ENCODE measurements at regions not wholly inside any gene's neighbourhood (a gene's known extent, or its start where the extent isn't known, plus 50 kb on each side); places are given as distances from the start of the nearest gene placed in this dataset.

DNA sequence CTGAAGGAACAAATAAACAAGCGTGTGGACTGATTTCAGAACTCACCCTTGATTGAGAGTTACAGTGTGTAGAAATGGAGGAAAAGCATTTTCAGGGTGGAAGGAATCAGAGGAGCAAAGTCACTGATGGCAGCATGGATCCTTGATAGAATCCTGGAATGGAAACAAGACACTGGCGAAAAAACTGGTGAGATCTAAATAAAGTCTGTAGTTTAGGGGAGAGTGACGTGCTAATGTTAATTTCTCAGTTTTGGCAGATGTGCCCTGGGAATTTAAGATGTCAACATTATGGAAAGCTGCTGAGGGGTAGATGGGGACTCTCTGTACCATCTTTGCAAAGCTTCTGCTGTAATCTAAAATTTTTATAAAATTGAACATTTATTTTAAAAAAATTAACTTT is 378.0 kb downstream of the UQCRFS1 start:
- no peak for DNase-seq (ENCODE audit: extremely low spot score)
- no peak for TF ChIP-seq NFRKB (IDR thresholded peaks at IDR 0.05)
- POLR2A ChIA-PET, result no interaction called here
- CTCF ChIA-PET, result no interaction called here

GRCh38 chr19:28831462-28831861 is 381.5 kb downstream of the UQCRFS1 start:
- TF ChIP-seq TARDBP (IDR thresholded peaks at IDR 0.05) (no peak), FOXK2 (IDR thresholded peaks at IDR 0.05) (no peak), ZNF384 (IDR thresholded peaks at IDR 0.05) (no peak), FOXM1 (IDR thresholded peaks at IDR 0.05; ENCODE audit: borderline replicate concordance) (no peak), SUZ12 (IDR thresholded peaks at IDR 0.05) (no peak), LEF1 (IDR thresholded peaks at IDR 0.05; ENCODE audit: borderline replicate concordance) (no peak), BHLHE40 (IDR thresholded peaks at IDR 0.05; ENCODE audit: borderline replicate concordance) (no peak), ELF4 (IDR thresholded peaks at IDR 0.05) (no peak), SP1 (IDR thresholded peaks at IDR 0.05) (no peak), L3MBTL2 (conservative IDR thresholded peaks at IDR 0.05) (no peak), CTBP1 (IDR thresholded peaks at IDR 0.05; ENCODE audit: borderline replicate concordance) (no peak), ARNT (IDR thresholded peaks at IDR 0.05) (no peak), PKNOX1 (IDR thresholded peaks at IDR 0.05) (no peak), FOXA1 (IDR thresholded peaks at IDR 0.05) (no peak), NFRKB (IDR thresholded peaks at IDR 0.05) (no peak)
- no peak for DNase-seq (ENCODE audit: extremely low spot score)
- ChIA-PET CTCF (interaction anchor here (0.9 kb wide), 1 partner anchor 197 kb away, joined by 3 read pairs; no protein-coding TSS in a partner anchor), POLR2A (no interaction called here)

DNA sequence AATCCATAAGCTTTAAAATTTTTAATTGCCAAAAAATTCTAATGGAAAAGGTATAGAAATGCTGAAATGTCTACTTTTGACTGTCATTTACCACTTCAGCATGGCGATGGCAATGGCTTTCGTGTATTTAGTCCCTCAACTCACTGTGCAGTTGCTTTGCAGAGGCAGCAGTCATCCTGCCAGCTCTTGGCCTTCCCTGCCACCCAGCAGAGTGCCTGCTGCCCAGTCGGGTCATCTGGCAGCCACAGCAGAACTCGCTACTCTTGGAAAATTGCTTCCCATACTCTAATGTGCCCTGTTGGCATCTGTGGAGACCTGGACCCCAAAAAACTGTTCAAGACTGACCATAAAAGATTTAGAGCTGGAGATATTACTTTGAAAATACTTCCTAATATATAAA is 383.2 kb downstream of the UQCRFS1 start:
- TF ChIP-seq BHLHE40 (IDR thresholded peaks at IDR 0.05; ENCODE audit: borderline replicate concordance) (no peak), SUZ12 (IDR thresholded peaks at IDR 0.05) (no peak), ARNT (IDR thresholded peaks at IDR 0.05) (no peak), HDGF (IDR thresholded peaks at IDR 0.05; ENCODE audit: borderline replicate concordance) (no peak), TARDBP (IDR thresholded peaks at IDR 0.05) (no peak), PKNOX1 (IDR thresholded peaks at IDR 0.05) (no peak), LEF1 (IDR thresholded peaks at IDR 0.05; ENCODE audit: borderline replicate concordance) (no peak), FOXA1 (IDR thresholded peaks at IDR 0.05) (no peak), FOXM1 (IDR thresholded peaks at IDR 0.05; ENCODE audit: borderline replicate concordance) (no peak), ELF4 (IDR thresholded peaks at IDR 0.05) (no peak)
- DNase-seq (ENCODE audit: extremely low spot score), result no peak
- CTCF ChIA-PET, result no interaction called here
- POLR2A ChIA-PET, result no interaction called here

GRCh38 chr19:28829359-28829758 is 383.6 kb downstream of the UQCRFS1 start:
- POLR2A ChIA-PET, result no interaction called here
- CTCF ChIA-PET, result no interaction called here
- no peak for TF ChIP-seq ZNF384 (IDR thresholded peaks at IDR 0.05)
- no peak for TF ChIP-seq TARDBP (IDR thresholded peaks at IDR 0.05)
- no peak for TF ChIP-seq HDGF (IDR thresholded peaks at IDR 0.05; ENCODE audit: borderline replicate concordance)
- no peak for TF ChIP-seq FOXA1 (IDR thresholded peaks at IDR 0.05)
- TF ChIP-seq SUZ12 (IDR thresholded peaks at IDR 0.05), result no peak
- TF ChIP-seq NFRKB (IDR thresholded peaks at IDR 0.05), result no peak
- TF ChIP-seq BHLHE40 (IDR thresholded peaks at IDR 0.05; ENCODE audit: borderline replicate concordance), result no peak
- no peak for TF ChIP-seq ARNT (IDR thresholded peaks at IDR 0.05)
- TF ChIP-seq FOXM1 (IDR thresholded peaks at IDR 0.05; ENCODE audit: borderline replicate concordance), result no peak
- no peak for TF ChIP-seq FOXK2 (IDR thresholded peaks at IDR 0.05)
- no peak for TF ChIP-seq LEF1 (IDR thresholded peaks at IDR 0.05; ENCODE audit: borderline replicate concordance)
- no peak for TF ChIP-seq SP1 (IDR thresholded peaks at IDR 0.05)
- no peak for TF ChIP-seq ELF4 (IDR thresholded peaks at IDR 0.05)
- TF ChIP-seq CTBP1 (IDR thresholded peaks at IDR 0.05; ENCODE audit: borderline replicate concordance), result no peak
- DNase-seq (ENCODE audit: extremely low spot score), result no peak

DNA sequence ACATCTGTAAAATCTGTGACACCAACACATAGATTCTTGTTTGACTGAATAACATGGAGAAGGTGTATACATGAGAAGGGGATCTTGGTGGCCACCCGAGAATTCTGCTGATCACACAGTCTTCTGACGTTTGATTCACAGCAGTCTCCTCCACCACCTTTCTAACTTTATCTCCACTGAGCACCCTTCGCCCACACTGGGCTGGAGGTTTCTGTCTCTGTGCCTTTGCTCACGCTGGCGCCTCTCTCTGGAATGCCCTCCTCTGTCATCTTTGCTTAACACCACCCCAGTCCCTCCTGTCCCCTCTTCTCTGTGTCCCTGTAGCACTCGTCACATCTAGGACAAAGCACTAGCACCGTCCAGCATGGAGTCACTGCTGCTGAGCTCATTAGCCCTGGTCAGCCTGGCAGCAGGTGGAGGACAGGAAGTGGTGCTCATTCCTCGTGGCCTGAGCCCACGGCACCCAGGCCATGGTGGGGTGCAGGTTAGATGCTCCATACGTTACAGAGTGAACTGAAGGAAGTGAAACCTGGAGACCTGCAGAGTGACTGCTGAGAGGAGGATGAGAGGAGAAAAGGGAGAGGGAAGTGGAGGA is 384.6 kb downstream of the UQCRFS1 start:
- CTCF ChIA-PET, result no interaction called here
- DNase-seq (ENCODE audit: extremely low spot score), result no peak
- POLR2A ChIA-PET, result no interaction called here
- TF ChIP-seq FOXM1 (IDR thresholded peaks at IDR 0.05; ENCODE audit: borderline replicate concordance), result no peak
- no peak for TF ChIP-seq L3MBTL2 (conservative IDR thresholded peaks at IDR 0.05)
- no peak for TF ChIP-seq HDGF (IDR thresholded peaks at IDR 0.05; ENCODE audit: borderline replicate concordance)
- TF ChIP-seq ZNF384 (IDR thresholded peaks at IDR 0.05), result no peak
- no peak for TF ChIP-seq PKNOX1 (IDR thresholded peaks at IDR 0.05)
- no peak for TF ChIP-seq TARDBP (IDR thresholded peaks at IDR 0.05)
- TF ChIP-seq SUZ12 (IDR thresholded peaks at IDR 0.05), result no peak
- TF ChIP-seq NFRKB (IDR thresholded peaks at IDR 0.05), result no peak
- TF ChIP-seq BHLHE40 (IDR thresholded peaks at IDR 0.05; ENCODE audit: borderline replicate concordance), result no peak
- no peak for TF ChIP-seq SP1 (IDR thresholded peaks at IDR 0.05)
- no peak for TF ChIP-seq ARNT (IDR thresholded peaks at IDR 0.05)
- no peak for TF ChIP-seq LEF1 (IDR thresholded peaks at IDR 0.05; ENCODE audit: borderline replicate concordance)
- no peak for TF ChIP-seq FOXK2 (IDR thresholded peaks at IDR 0.05)
- no peak for TF ChIP-seq ELF4 (IDR thresholded peaks at IDR 0.05)
- no peak for TF ChIP-seq FOXA1 (IDR thresholded peaks at IDR 0.05)
- no peak for TF ChIP-seq CTBP1 (IDR thresholded peaks at IDR 0.05; ENCODE audit: borderline replicate concordance)

DNA sequence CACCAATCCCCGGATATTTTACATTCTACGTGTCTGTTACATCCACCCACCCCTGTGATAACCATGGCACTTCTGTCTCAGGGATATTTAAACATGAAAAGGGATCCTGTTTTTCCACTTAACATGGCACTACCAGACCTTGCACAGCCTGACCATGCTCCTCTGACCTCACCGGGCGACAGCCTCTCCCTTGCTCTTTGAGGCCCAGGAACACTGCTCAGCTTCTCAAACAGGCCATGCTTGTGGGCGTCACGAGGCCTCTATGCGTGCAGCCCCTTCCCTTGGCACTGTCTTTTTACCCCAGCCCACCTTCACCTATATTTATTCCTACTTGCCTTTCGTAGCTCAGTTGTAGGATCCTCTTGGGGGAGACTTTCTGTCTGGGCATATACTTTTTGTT is 385.6 kb downstream of the UQCRFS1 start:
- CTCF ChIA-PET, result no interaction called here
- no peak for DNase-seq (ENCODE audit: extremely low spot score)
- POLR2A ChIA-PET, result no interaction called here

More for the DNA sequence above, 385.6 kb downstream of the UQCRFS1 start:
- no peak for TF ChIP-seq SUZ12 (IDR thresholded peaks at IDR 0.05)
- no peak for TF ChIP-seq TARDBP (IDR thresholded peaks at IDR 0.05)
- TF ChIP-seq BHLHE40 (IDR thresholded peaks at IDR 0.05; ENCODE audit: borderline replicate concordance), result no peak
- TF ChIP-seq FOXA1 (IDR thresholded peaks at IDR 0.05), result no peak
- no peak for TF ChIP-seq ZNF384 (IDR thresholded peaks at IDR 0.05)
- no peak for TF ChIP-seq ARNT (IDR thresholded peaks at IDR 0.05)
- TF ChIP-seq CTBP1 (IDR thresholded peaks at IDR 0.05; ENCODE audit: borderline replicate concordance), result no peak
- no peak for TF ChIP-seq FOXM1 (IDR thresholded peaks at IDR 0.05; ENCODE audit: borderline replicate concordance)
- no peak for TF ChIP-seq SP1 (IDR thresholded peaks at IDR 0.05)
- TF ChIP-seq NFRKB (IDR thresholded peaks at IDR 0.05), result no peak
- no peak for TF ChIP-seq PKNOX1 (IDR thresholded peaks at IDR 0.05)
- TF ChIP-seq FOXK2 (IDR thresholded peaks at IDR 0.05), result no peak
- no peak for TF ChIP-seq ELF4 (IDR thresholded peaks at IDR 0.05)
- no peak for TF ChIP-seq LEF1 (IDR thresholded peaks at IDR 0.05; ENCODE audit: borderline replicate concordance)
- no peak for TF ChIP-seq HDGF (IDR thresholded peaks at IDR 0.05; ENCODE audit: borderline replicate concordance)
